Adrenal gland (tissue), 9 donors: ENCODE measurements at regions not wholly inside any gene's neighbourhood (a gene's known extent, or its start where the extent isn't known, plus 50 kb on each side); places are given as distances from the start of the nearest gene placed in this dataset.
"Not testable (repeated sequence)": the region's sequence is repeated elsewhere in the genome, so short reads cannot be mapped to it uniquely, and the experiment has no call there.

Experiments used
- DNase-seq, 7 donors: peaks; one replicate each; pipeline ENCODE4 v3.0.0-alpha.2; 2019 to 2020
- H3K27ac ChIP-seq, 5 donors: fragments of 200-600 bp; sonication (generic) in 4 of 5; 1 replicate in 3 of 5; 2 replicates in 2 of 5; pipeline versions ENCODE4 v1.5.1 to v1.8.0; 2016 to 2020; ENCODE audit warnings: mild to moderate bottlenecking in 1 of 5
- H3K27me3 ChIP-seq: fragments of 200-600 bp; 2 replicates; pipeline ENCODE4 v1.8.0; 2021
- H3K36me3 ChIP-seq, 2 donors: fragments of 200-600 bp; replicated peaks in 1 of 2; 1 replicate in 1 of 2; 2 replicates in 1 of 2; pipeline versions ENCODE4 v1.5.1 to v1.8.0; 2018 to 2022
- H3K4me1 ChIP-seq, 2 donors: fragments of 200-600 bp; replicated peaks in 1 of 2; 1 replicate in 1 of 2; 2 replicates in 1 of 2; pipeline versions ENCODE4 v1.5.1 to v1.8.0; 2018 to 2021
- H3K4me3 ChIP-seq, 4 donors: fragments of 200-600 bp; sonication (generic) in 3 of 4; one replicate each; pipeline ENCODE4 v1.5.1; 2016 to 2018
- H3K9me3 ChIP-seq, 3 donors: fragments of 200-600 bp; sonication (generic) in 1 of 3; replicated peaks in 1 of 3; 1 replicate in 2 of 3; 2 replicates in 1 of 3; pipeline versions ENCODE4 v1.5.1 to v1.8.0; 2016 to 2021
- CTCF ChIP-seq, 6 experiments: fragments of 450-650 bp in 4 of 6; fragments of 200-600 bp in 2 of 6; sonication (generic) in 1 of 6; IDR thresholded peaks; 1 replicate in 5 of 6; 2 replicates in 1 of 6; pipeline versions ENCODE4 v1.5.1 to v1.8.0; 2016 to 2021; ENCODE audit warnings: antibody characterized with exemption in 6 of 6, mild to moderate bottlenecking in 2 of 6, moderate library complexity in 1 of 6
- POLR2A ChIP-seq, 2 donors: fragments of 450-650 bp; IDR thresholded peaks; one replicate each; pipeline ENCODE4 v1.6.1; 2017; ENCODE audit warnings: antibody characterized with exemption in 2 of 2, mild to moderate bottlenecking in 2 of 2, moderate library complexity in 1 of 2
- WGBS, 4 donors: extraction: QIAGEN DNeasy Blood & Tissue Kit in 2 of 4; methylation state at CpG; one replicate each; pipeline versions ENCODE4 v1.1.5 to v1.1.7; 2013 to 2017; 5-methylcytosine and 5-hydroxymethylcytosine counted together
- intact Hi-C, 2 donors: fragments of 100-400 bp; cut with DNase I; formaldehyde crosslinking; loops; one replicate each; pipeline versions ENCODE4 v1.14.1 to v1.15.0; 2022 to 2023
- donor health status: healthy with polysubstance abuse.
- donor health status: Bipolar disorder and iron deficiency.
- donor health status: DM: yes; HTN: yes; CAD: no.
- donor health status: DM: no; HTN: no; CAD: no.
- donor health status: DM: no; HTN: no; CAD: no.

- no peak overlapping the region for H3K27ac ChIP-seq
- no peak for DNase-seq
- no peak for TF ChIP-seq CTCF (IDR thresholded peaks at IDR 0.05)
- no peak for TF ChIP-seq POLR2A (IDR thresholded peaks at IDR 0.05)
- no peaks in the 10 kb centered on the region for H3K4me1 ChIP-seq
- intact Hi-C loops: no loop called here
- WGBS, 4 donors: 84 to 95% (median 87%) methylated on average over 4 of the region's 4 CpGs
- no peaks in the 10 kb centered on the region for H3K9me3 ChIP-seq
- no peaks in the 10 kb centered on the region for H3K27me3 ChIP-seq
- H3K36me3 ChIP-seq: no peaks in the 10 kb centered on the region
- H3K4me3 ChIP-seq: no peak overlapping the region
Measured at GRCh38 chr2:182605166-182605565, 110.9 kb upstream of the DNAJC10 start.

- no peak for DNase-seq
- Histone ChIP-seq H3K9me3 (no peaks in the 10 kb centered on the region), H3K36me3 (no peaks in the 10 kb centered on the region), H3K4me3 (no peak overlapping the region), H3K27me3 (no peaks in the 10 kb centered on the region), H3K27ac (no peak overlapping the region), H3K4me1 (no peaks in the 10 kb centered on the region)
- TF ChIP-seq CTCF (IDR thresholded peaks at IDR 0.05) (no peak), POLR2A (IDR thresholded peaks at IDR 0.05) (no peak)
- intact Hi-C loops: no loop called here
- WGBS, 4 donors: 79 to 85% (median 82%) methylated on average over 8 of the region's 8 CpGs
Measured at GRCh38 chr2:182606728-182607681, 109.1 kb upstream of the DNAJC10 start.

- no peak for TF ChIP-seq POLR2A (IDR thresholded peaks at IDR 0.05)
- TF ChIP-seq CTCF (IDR thresholded peaks at IDR 0.05): no peak
- intact Hi-C loops: no loop called here
- Histone ChIP-seq H3K27ac (no peak overlapping the region), H3K36me3 (no peaks in the 10 kb centered on the region), H3K4me3 (no peak overlapping the region), H3K27me3 (no peaks in the 10 kb centered on the region), H3K4me1 (no peaks in the 10 kb centered on the region), H3K9me3 (no peaks in the 10 kb centered on the region)
- no peak for DNase-seq
- WGBS, 4 donors: 89 to 96% (median 92%) methylated on average over 25 to 48 of the region's 48 CpGs
Measured at GRCh38 chr2:182608181-182608845, 107.7 kb upstream of the DNAJC10 start.

- H3K27ac ChIP-seq, DNase-seq, H3K9me3 ChIP-seq, H3K4me1 ChIP-seq, H3K27me3 ChIP-seq, intact Hi-C loops, H3K4me3 ChIP-seq, H3K36me3 ChIP-seq: not testable (repeated sequence)
- WGBS, 4 donors: 76 to 82% (median 81%) methylated on average over 4 of the region's 4 CpGs
Measured at GRCh38 chr2:182609005-182609404, 107.1 kb upstream of the DNAJC10 start.
